K562 (cell line): ENCODE measurements at regions not wholly inside any gene's neighbourhood (a gene's known extent, or its start where the extent isn't known, plus 50 kb on each side); places are given as distances from the start of the nearest gene placed in this dataset.

Source experiments
- ATAC-seq: fragments of 200-7000 bp; cut with Tn5 transposase; 3 replicates; pipeline ENCODE4 v1.9.1; 2020; ENCODE audit warnings: moderate library complexity
- BruUV-seq: library from RNA; stranded (reverse); fragments of 400-500 nt; replicated peaks from 2 replicates; lab custom pipeline; 2021; lab: Mats Ljungman, UMichigan
- CTCF ChIA-PET: fragments of 300-600 bp; formaldehyde crosslinking; extraction: SDS; loops from one replicate; lab custom pipeline; 2021; ENCODE audit warnings: low intra/inter-chr PET ratio; lab: Yijun Ruan, JAX
- POLR2A ChIA-PET: fragments of 300-600, 350-650 bp; sonication (Branson Sonifier 250); formaldehyde crosslinking; extraction: SDS; loops from one replicate; lab custom pipeline; 2021; ENCODE audit warnings: antibody characterized with exemption, inconsistent platforms; lab: Yijun Ruan, JAX
- DNase-seq, 4 experiments: peaks; one replicate each; pipeline versions ENCODE4 v3.0.0 to v3.0.0-alpha.2; 2011 to 2018; ENCODE audit warnings: low spot score in 3 of 4, mixed read lengths in 3 of 4; ENCODE audit errors: extremely low read depth in 1 of 4
- FAIRE-seq: peaks from 2 replicates; lab custom pipeline; 2011; peaks lifted over from hg19 to GRCh38; lab: Jason Lieb, UNC
- H2AFZ ChIP-seq: 2 replicates; pipeline ENCODE4 v1.6.0; 2011; ENCODE audit warnings: low read depth, low read length, control low read depth, inconsistent platforms
- H3K27ac ChIP-seq: fragments of 200-600 bp; 3 replicates; pipeline ENCODE4 v1.8.0; 2011; ENCODE audit warnings: low read depth, mild to moderate bottlenecking, control low read depth, inconsistent platforms, low read length, moderate library complexity, mixed read lengths; ENCODE audit errors: extremely low read depth
- H3K27me3 ChIP-seq, 2 experiments: fragments of 300-600 bp in 1 of 2; 2 replicates in 1 of 2; 3 replicates in 1 of 2; pipeline versions ENCODE4 v1.6.0 to v1.8.0; 2011; ENCODE audit warnings: inconsistent platforms in 2 of 2, low read length in 2 of 2, mild to moderate bottlenecking in 1 of 2, mixed read lengths in 1 of 2, moderate library complexity in 1 of 2; ENCODE audit not compliant: control insufficient read depth in 2 of 2, insufficient read depth in 2 of 2
- H3K36me3 ChIP-seq: fragments of 300-600 bp; 3 replicates; pipeline ENCODE4 v1.8.0; 2011; ENCODE audit warnings: mild to moderate bottlenecking, low read length, inconsistent platforms; ENCODE audit not compliant: control insufficient read depth, insufficient read depth
- H3K4me1 ChIP-seq, 2 experiments: fragments of 200-600 bp in 1 of 2; replicated peaks in 1 of 2; 2 replicates in 1 of 2; 3 replicates in 1 of 2; pipeline versions ENCODE4 v1.5.1 to v1.8.0; 2011; ENCODE audit warnings: inconsistent platforms in 2 of 2, low read length in 2 of 2, mild to moderate bottlenecking in 1 of 2, mixed read lengths in 1 of 2, moderate library complexity in 1 of 2; ENCODE audit not compliant: control insufficient read depth in 2 of 2, insufficient read depth in 2 of 2
- H3K4me2 ChIP-seq: 2 replicates; pipeline ENCODE4 v1.6.1; 2011; ENCODE audit warnings: low read length, control low read depth, inconsistent platforms, mixed read lengths; ENCODE audit not compliant: insufficient read depth
- H3K4me3 ChIP-seq: fragments of 200-600 bp; sonication (generic), shearing (Covaris generic); 2 replicates; pipeline ENCODE4 v1.5.1; 2016; ENCODE audit warnings: control low read depth, inconsistent platforms
- H3K79me2 ChIP-seq: fragments of 200-600 bp; 3 replicates; pipeline ENCODE4 v1.8.0; 2011; ENCODE audit warnings: low read length, inconsistent platforms; ENCODE audit not compliant: control insufficient read depth, insufficient read depth
- H3K9ac ChIP-seq, 2 experiments: 2 replicates each; pipeline versions ENCODE4 v1.6.0 to v1.6.1; 2011; ENCODE audit warnings: low read depth in 2 of 2, low read length in 2 of 2, control low read depth in 1 of 2, inconsistent platforms in 1 of 2, mild to moderate bottlenecking in 1 of 2, mixed read lengths in 1 of 2; ENCODE audit not compliant: insufficient read depth in 1 of 2
- H3K9me1 ChIP-seq: one replicate; pipeline ENCODE4 v1.6.0; 2011; ENCODE audit warnings: inconsistent platforms, mild to moderate bottlenecking, low read length, moderate library complexity; ENCODE audit not compliant: control insufficient read depth, insufficient read depth
- H3K9me3 ChIP-seq: replicated peaks from 2 replicates; pipeline ENCODE4 v1.5.1; 2011; ENCODE audit warnings: low read depth, low read length, inconsistent platforms; ENCODE audit not compliant: control insufficient read depth, insufficient read depth
- H4K20me1 ChIP-seq: replicated peaks from 2 replicates; pipeline ENCODE4 v1.6.1; 2011; ENCODE audit warnings: low read length, inconsistent platforms, mixed read lengths; ENCODE audit not compliant: control insufficient read depth, insufficient read depth
- GABPB2 ChIP-seq: fragments of 250-450 bp; sonication (Bioruptor Pico); conservative IDR thresholded peaks from 2 replicates; pipeline ENCODE4 v1.5.1; 2021; ENCODE audit warnings: mild to moderate bottlenecking
- ILF3 ChIP-seq: fragments of 450-650 bp; IDR thresholded peaks from 2 replicates; pipeline ENCODE4 v1.6.1; 2018; ENCODE audit warnings: antibody characterized with exemption, mild to moderate bottlenecking, moderate library complexity, borderline replicate concordance
- MTA1 ChIP-seq: fragments of 450-650 bp; IDR thresholded peaks from 2 replicates; pipeline ENCODE4 v1.6.1; 2017; ENCODE audit warnings: borderline replicate concordance
- TAL1 ChIP-seq: fragments of 450-650 bp; IDR thresholded peaks from 2 replicates; pipeline ENCODE4 v1.6.1; 2016; ENCODE audit warnings: mild to moderate bottlenecking
- TFE3 ChIP-seq: fragments of 450-650 bp; formaldehyde crosslinking; IDR thresholded peaks from 2 replicates; pipeline ENCODE4 v1.4.0; 2020; ENCODE audit warnings: mild to moderate bottlenecking, mixed read lengths
- TOE1 ChIP-seq, 2 experiments: fragments of 450-650 bp in 1 of 2; sonication (generic) in 1 of 2; formaldehyde crosslinking in 1 of 2; IDR thresholded peaks; 2 replicates each; pipeline versions ENCODE4 v1.7.1 to v1.8.0; 2016 to 2022; ENCODE audit warnings: borderline replicate concordance in 2 of 2, mild to moderate bottlenecking in 2 of 2, antibody characterized with exemption in 1 of 2, inconsistent platforms in 1 of 2, low read depth in 1 of 2, missing genetic modification reagents in 1 of 2, moderate library complexity in 1 of 2
- ZFPM2 ChIP-seq: fragments of 250-450 bp; sonication (Bioruptor Pico); IDR thresholded peaks from 2 replicates; pipeline ENCODE4 v1.5.1; 2022; ENCODE audit warnings: mild to moderate bottlenecking
- ZNF668 ChIP-seq: fragments of 250-450 bp; sonication (Bioruptor Pico); IDR thresholded peaks from 2 replicates; pipeline ENCODE4 v1.8.0; 2022; ENCODE audit warnings: mild to moderate bottlenecking, inconsistent platforms
- WGBS: fragments of 100-300 bp; shearing (Covaris generic); methylation state at CpG from one replicate; pipeline ENCODE4 v1.1.6; 2016; ENCODE audit warnings: low coverage, mixed read lengths; ENCODE audit not compliant: insufficient coverage; ENCODE audit errors: missing lambda C conversion rate; 5-methylcytosine and 5-hydroxymethylcytosine counted together
- in situ Hi-C: fragments of 300-500 bp; cut with MboI; formaldehyde crosslinking; loops from 4 replicates; pipeline ENCODE4 v1.15.0; 2018; ENCODE audit warnings: inconsistent platforms, mixed read lengths
- intact Hi-C: fragments of 100-400 bp; cut with micrococcal nuclease; formaldehyde crosslinking; loops from 2 replicates; pipeline ENCODE4 v1.14.2; 2022

- no TSS peak for BruUV-seq
- POLR2A ChIA-PET = no interaction called here
- H4K20me1 ChIP-seq = no peaks in the 10 kb centered on the region
- H3K27me3 ChIP-seq = peaks cover 0 to 6% of the 10 kb centered on the region in 2 experiments; a peak in 1 of 5 replicates
- H3K36me3 ChIP-seq = no peaks in the 10 kb centered on the region
- H3K4me2 ChIP-seq = no peak overlapping the region
- CTCF ChIA-PET = no interaction called here
- H3K9me1 ChIP-seq = no peaks in the 10 kb centered on the region
- no peak overlapping the region for H3K27ac ChIP-seq
- H3K9me3 ChIP-seq = no peaks in the 10 kb centered on the region
- no peak overlapping the region for H3K4me3 ChIP-seq
- intact Hi-C loops = no loop called here
- WGBS = under 1% methylated on average over 16 of the region's 17 CpGs
- H2AFZ ChIP-seq = no peak overlapping the region
- no peak overlapping the region for H3K9ac ChIP-seq
- no peak for DNase-seq
- in situ Hi-C loops = no loop called here
- no peak for ATAC-seq
- no peaks in the 10 kb centered on the region for H3K79me2 ChIP-seq
- FAIRE-seq = no peak
- TF ChIP-seq ILF3 (no peak), TAL1 (no peak), MTA1 (no peak), ZFPM2 (CRISPR knock-in tag) (no peak), GABPB2 (no peak), TOE1 (IDR thresholded peaks at IDR 0.05; ENCODE audit: borderline replicate concordance) (no peak), TOE1 (CRISPR knock-in tag; IDR thresholded peaks at IDR 0.05; ENCODE audit: borderline replicate concordance, low read depth) (no peak), TFE3 (CRISPR knock-in tag) (no peak), ZNF668 (CRISPR knock-in tag) (no peak)
- no peaks in the 10 kb centered on the region for H3K4me1 ChIP-seq
These were observed 298.1 kb downstream of the TCERG1L start for GRCh38 chr10:131013281-131013912.
